Stimulated activated CD8-positive, alpha-beta memory T cell treated with anti-CD3 and anti-CD28 coated beads, Interleukin-15, amount 100 ng/mL, for 48 hours (primary cell): ENCODE measurements at regions not wholly inside any gene's neighbourhood (a gene's known extent, or its start where the extent isn't known, plus 50 kb on each side); places are given as distances from the start of the nearest gene placed in this dataset.
"Not testable (repeated sequence)": the region's sequence is repeated elsewhere in the genome, so short reads cannot be mapped to it uniquely, and the experiment has no call there.

Experiments
- DNase-seq, 2 donors: peaks; one replicate each; pipeline ENCODE4 v3.0.0-alpha.2; 2020; ENCODE audit warnings: low read depth in 2 of 2

GRCh38 chr5:89218364-89218763, 335.4 kb upstream of the MEF2C start:
- no peak for DNase-seq

- DNase-seq: no peak
These were observed 333.6 kb upstream of the MEF2C start for GRCh38 chr5:89216606-89217005.

GRCh38 chr5:89213573-89213972, 330.6 kb upstream of the MEF2C start:
- DNase-seq: no peak

GRCh38 chr5:89211836-89212235, 328.9 kb upstream of the MEF2C start:
- DNase-seq: no peak

GRCh38 chr5:89208811-89209210, 325.8 kb upstream of the MEF2C start:
- no peak for DNase-seq

- DNase-seq: no peak
These were observed 325.4 kb upstream of the MEF2C start for GRCh38 chr5:89208392-89208791.

- DNase-seq: no peak
These were observed 321.8 kb upstream of the MEF2C start for GRCh38 chr5:89204756-89205155.

GRCh38 chr5:89203611-89204010, 320.6 kb upstream of the MEF2C start:
- no peak for DNase-seq

- no peak for DNase-seq
These were observed 317.9 kb upstream of the MEF2C start for GRCh38 chr5:89200899-89201298.

GRCh38 chr5:89199306-89199705, 316.3 kb upstream of the MEF2C start:
- no peak for DNase-seq

GRCh38 chr5:89191374-89191773, 308.4 kb upstream of the MEF2C start:
- no peak for DNase-seq

- no peak for DNase-seq
These were observed 307.7 kb upstream of the MEF2C start for GRCh38 chr5:89190515-89191265.

GRCh38 chr5:89187883-89188465, 305.0 kb upstream of the MEF2C start:
- no peak for DNase-seq

GRCh38 chr5:89187268-89187667, 304.3 kb upstream of the MEF2C start:
- DNase-seq: no peak

- DNase-seq: no peak
These were observed 298.6 kb upstream of the MEF2C start for GRCh38 chr5:89181546-89181945.

GRCh38 chr5:89179731-89180130, 296.7 kb upstream of the MEF2C start:
- DNase-seq: no peak

GRCh38 chr5:89178541-89178940, 295.6 kb upstream of the MEF2C start:
- DNase-seq: no peak

GRCh38 chr5:89173528-89173927, 290.5 kb upstream of the MEF2C start:
- no peak for DNase-seq

GRCh38 chr5:89168766-89169165, 285.8 kb upstream of the MEF2C start:
- DNase-seq: no peak

- not testable (repeated sequence) for DNase-seq
These were observed 281.7 kb upstream of the MEF2C start for GRCh38 chr5:89164703-89165102.

- no peak for DNase-seq
These were observed 273.2 kb upstream of the MEF2C start for GRCh38 chr5:89156226-89156625.

- no peak for DNase-seq
These were observed 264.0 kb upstream of the MEF2C start for GRCh38 chr5:89147031-89147430.

- no peak for DNase-seq
These were observed 254.2 kb upstream of the MEF2C start for GRCh38 chr5:89137148-89137547.

GRCh38 chr5:89133975-89134374, 251.0 kb upstream of the MEF2C start:
- DNase-seq: no peak
